Ovary (tissue), 3 donors: ENCODE measurements at regions not wholly inside any gene's neighbourhood (a gene's known extent, or its start where the extent isn't known, plus 50 kb on each side); places are given as distances from the start of the nearest gene placed in this dataset.

Experiments
- CTCF ChIP-seq, 3 donors: fragments of 450-650 bp in 2 of 3; fragments of 200-600 bp in 1 of 3; IDR thresholded peaks; one replicate each; pipeline versions ENCODE4 v1.5.1 to v1.8.0; 2016 to 2022; ENCODE audit warnings: antibody characterized with exemption in 3 of 3, mild to moderate bottlenecking in 1 of 3
- POLR2A ChIP-seq: fragments of 450-650 bp; IDR thresholded peaks from one replicate; pipeline ENCODE4 v1.6.1; 2017; ENCODE audit warnings: antibody characterized with exemption, mild to moderate bottlenecking, moderate library complexity
- donor health status: DM: no; HTN: no; CAD: no.

GRCh38 chr13:80858131-80858530 is 517.2 kb upstream of the SPRY2 start:
- TF ChIP-seq CTCF (IDR thresholded peaks at IDR 0.05) (no peak), POLR2A (no peak)
